Lower leg skin (tissue), 3 donors: ENCODE measurements at regions not wholly inside any gene's neighbourhood (a gene's known extent, or its start where the extent isn't known, plus 50 kb on each side); places are given as distances from the start of the nearest gene placed in this dataset.

ENCODE experiments used
- POLR2A ChIP-seq, 2 donors: fragments of 450-650 bp; IDR thresholded peaks; one replicate each; pipeline ENCODE4 v1.6.1; 2016 to 2017; ENCODE audit warnings: antibody characterized with exemption in 2 of 2, mild to moderate bottlenecking in 1 of 2, moderate library complexity in 1 of 2
- TF ChIP-seq, protein P1 (sequence below), 3 donors: fragments of 450-650 bp; IDR thresholded peaks; one replicate each; pipeline ENCODE4 v1.5.1; 2016; ENCODE audit warnings: antibody characterized with exemption in 3 of 3, mild to moderate bottlenecking in 3 of 3, moderate library complexity in 2 of 3

DNA sequence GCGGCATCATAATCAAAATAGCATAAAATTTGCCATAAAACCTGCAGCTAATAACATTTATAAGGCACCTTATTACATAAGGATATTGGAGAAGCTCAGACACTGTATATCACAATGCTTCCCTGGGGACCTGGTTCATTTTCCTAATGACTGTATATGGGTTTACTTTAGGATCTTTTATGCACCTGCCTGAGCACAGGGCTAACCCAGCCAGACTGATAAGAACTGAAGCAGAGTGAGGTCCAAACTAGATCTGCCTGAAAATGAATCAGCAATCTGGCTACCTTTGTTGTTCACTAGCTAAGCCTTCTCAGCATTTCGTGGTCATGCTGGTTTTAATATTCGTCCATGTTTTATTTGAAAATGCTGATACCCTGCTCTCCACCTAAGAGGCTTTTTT is 1922.3 kb upstream of the CELF4 start:
- TF ChIP-seq POLR2A (IDR thresholded peaks at IDR 0.05), result no peak
- TF ChIP-seq, protein P1, sequence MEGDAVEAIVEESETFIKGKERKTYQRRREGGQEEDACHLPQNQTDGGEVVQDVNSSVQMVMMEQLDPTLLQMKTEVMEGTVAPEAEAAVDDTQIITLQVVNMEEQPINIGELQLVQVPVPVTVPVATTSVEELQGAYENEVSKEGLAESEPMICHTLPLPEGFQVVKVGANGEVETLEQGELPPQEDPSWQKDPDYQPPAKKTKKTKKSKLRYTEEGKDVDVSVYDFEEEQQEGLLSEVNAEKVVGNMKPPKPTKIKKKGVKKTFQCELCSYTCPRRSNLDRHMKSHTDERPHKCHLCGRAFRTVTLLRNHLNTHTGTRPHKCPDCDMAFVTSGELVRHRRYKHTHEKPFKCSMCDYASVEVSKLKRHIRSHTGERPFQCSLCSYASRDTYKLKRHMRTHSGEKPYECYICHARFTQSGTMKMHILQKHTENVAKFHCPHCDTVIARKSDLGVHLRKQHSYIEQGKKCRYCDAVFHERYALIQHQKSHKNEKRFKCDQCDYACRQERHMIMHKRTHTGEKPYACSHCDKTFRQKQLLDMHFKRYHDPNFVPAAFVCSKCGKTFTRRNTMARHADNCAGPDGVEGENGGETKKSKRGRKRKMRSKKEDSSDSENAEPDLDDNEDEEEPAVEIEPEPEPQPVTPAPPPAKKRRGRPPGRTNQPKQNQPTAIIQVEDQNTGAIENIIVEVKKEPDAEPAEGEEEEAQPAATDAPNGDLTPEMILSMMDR (IDR thresholded peaks at IDR 0.05), result no peak
